ENCODE measurements at regions not wholly inside any gene's neighbourhood (a gene's known extent, or its start where the extent isn't known, plus 50 kb on each side); places are given as distances from the start of the nearest gene placed in this dataset.

DNA sequence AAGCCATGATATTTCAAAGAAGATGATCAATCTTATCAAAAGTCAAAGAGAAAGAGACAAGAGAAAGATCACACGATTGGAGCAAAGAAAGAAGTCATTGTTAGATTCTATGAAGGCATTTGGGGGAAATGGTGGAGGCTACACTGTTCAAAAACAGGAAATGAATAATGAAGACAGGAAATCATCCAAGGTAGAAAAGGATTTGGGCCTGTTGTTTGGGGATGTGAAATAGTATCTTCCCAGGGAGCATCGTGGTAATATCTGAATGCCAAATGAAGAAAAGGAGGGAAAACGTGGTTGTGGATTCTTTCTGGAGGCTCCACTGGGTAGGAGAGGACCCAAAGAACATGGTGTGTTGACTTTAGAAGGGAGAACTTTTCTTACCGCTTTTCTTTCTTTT is 482.4 kb downstream of the NLGN4X start (continued):
- no peak for TF ChIP-seq FOXK1 (CRISPR knock-in tag; IDR thresholded peaks at IDR 0.05; ENCODE audit: borderline replicate concordance)
- no peak for TF ChIP-seq KAT2B (IDR thresholded peaks at IDR 0.05; ENCODE audit: low read depth, low read length)
- no peak for TF ChIP-seq HMG20B (CRISPR knock-in tag; IDR thresholded peaks at IDR 0.05)
- no peak for TF ChIP-seq ILK (tag; IDR thresholded peaks at IDR 0.05; ENCODE audit: borderline replicate concordance, low read depth)
- TF ChIP-seq ZNF133 (CRISPR knock-in tag; IDR thresholded peaks at IDR 0.05) = no peak
- TF ChIP-seq SREBF1 (IDR thresholded peaks at IDR 0.05; ENCODE audit: borderline replicate concordance, low read depth, low read length) = no peak
- no peak for TF ChIP-seq ZSCAN29 (IDR thresholded peaks at IDR 0.05)
- no peak for TF ChIP-seq ZNF354B (CRISPR knock-in tag; IDR thresholded peaks at IDR 0.05)

- CTCF ChIA-PET (ENCODE audit: low intra/inter-chr PET ratio) = no interaction called here
- POLR2A ChIA-PET = no interaction called here
- H3K36me3 ChIP-seq (ENCODE audit: control insufficient read depth, insufficient read depth, low read length) = no peaks in the 10 kb centered on the region
- H2AFZ ChIP-seq (ENCODE audit: low read depth, low read length) = no peak overlapping the region
- WGBS (ENCODE audit: insufficient coverage, low coverage, missing lambda C conversion rate) = 0% methylated on average over 2 of the region's 3 CpGs
- no TSS peak for BruUV-seq (replicated peaks)
- H3K79me2 ChIP-seq (ENCODE audit: control insufficient read depth, insufficient read depth, low read length) = no peaks in the 10 kb centered on the region
- H3K9me1 ChIP-seq (ENCODE audit: control insufficient read depth, insufficient read depth, low read length) = no peaks in the 10 kb centered on the region
- H3K27me3 ChIP-seq (ENCODE audit: control insufficient read depth in 2 of 2, insufficient read depth in 2 of 2, low read length in 2 of 2) = no peaks in the 10 kb centered on the region
- DNase-seq (ENCODE audit: extremely low read depth in 1 of 4, low spot score in 3 of 4) (no peak), ATAC-seq (no peak), FAIRE-seq (no peak)
- H3K9ac ChIP-seq (ENCODE audit: insufficient read depth in 1 of 2, low read depth in 2 of 2, low read length in 2 of 2) = no peak overlapping the region
- TF ChIP-seq MCM3 (IDR thresholded peaks at IDR 0.05) (no peak), SP1 (CRISPR knock-in tag; IDR thresholded peaks at IDR 0.05) (no peak), RAD21 (CRISPR knock-in tag; conservative IDR thresholded peaks at IDR 0.05 in 1 of 2, IDR thresholded peaks at IDR 0.05 in 1 of 2) (no peak), CHD2 (IDR thresholded peaks at IDR 0.05; ENCODE audit: low read depth, low read length) (no peak), GATA2 (CRISPR knock-in tag; IDR thresholded peaks at IDR 0.05) (no peak), ZNF644 (tag; IDR thresholded peaks at IDR 0.05; ENCODE audit: low read depth) (no peak), SNIP1 (IDR thresholded peaks at IDR 0.05; ENCODE audit: low read depth) (no peak), SREBF2 (CRISPR knock-in tag; IDR thresholded peaks at IDR 0.05) (no peak), ZNF134 (CRISPR knock-in tag; conservative IDR thresholded peaks at IDR 0.05) (no peak), HNRNPK (IDR thresholded peaks at IDR 0.05; ENCODE audit: low read depth, low read length, poor library complexity, severe bottlenecking) (no peak), SMAD4 (CRISPR knock-in tag; conservative IDR thresholded peaks at IDR 0.05) (no peak), RFX5 (IDR thresholded peaks at IDR 0.05; ENCODE audit: low read depth, low read length) (no peak), GATAD2B (IDR thresholded peaks at IDR 0.05; ENCODE audit: borderline replicate concordance) (no peak), RBM14 (IDR thresholded peaks at IDR 0.05; ENCODE audit: borderline replicate concordance, insufficient read depth, low read depth, low read length) (no peak), ZNF699 (CRISPR knock-in tag; IDR thresholded peaks at IDR 0.05; ENCODE audit: insufficient replicate concordance) (no peak)
- TF ChIP-seq, protein P1, sequence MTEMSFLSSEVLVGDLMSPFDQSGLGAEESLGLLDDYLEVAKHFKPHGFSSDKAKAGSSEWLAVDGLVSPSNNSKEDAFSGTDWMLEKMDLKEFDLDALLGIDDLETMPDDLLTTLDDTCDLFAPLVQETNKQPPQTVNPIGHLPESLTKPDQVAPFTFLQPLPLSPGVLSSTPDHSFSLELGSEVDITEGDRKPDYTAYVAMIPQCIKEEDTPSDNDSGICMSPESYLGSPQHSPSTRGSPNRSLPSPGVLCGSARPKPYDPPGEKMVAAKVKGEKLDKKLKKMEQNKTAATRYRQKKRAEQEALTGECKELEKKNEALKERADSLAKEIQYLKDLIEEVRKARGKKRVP (CRISPR knock-in tag; IDR thresholded peaks at IDR 0.05) = no peak
- H3K9me3 ChIP-seq (replicated peaks; ENCODE audit: control insufficient read depth, insufficient read depth, low read depth, low read length) = no peaks in the 10 kb centered on the region
- no peak overlapping the region for H3K4me3 ChIP-seq
- no peaks in the 10 kb centered on the region for H4K20me1 ChIP-seq (replicated peaks; ENCODE audit: control insufficient read depth, insufficient read depth, low read length)
- H3K4me1 ChIP-seq (replicated peaks in 1 of 2; ENCODE audit: control insufficient read depth in 2 of 2, insufficient read depth in 2 of 2, low read length in 2 of 2) = no peaks in the 10 kb centered on the region
- in situ Hi-C loops (cut with MboI) = no loop called here
- H3K27ac ChIP-seq (ENCODE audit: extremely low read depth, low read depth, low read length) = no peak overlapping the region
- no peak overlapping the region for H3K4me2 ChIP-seq (ENCODE audit: insufficient read depth, low read length)
- intact Hi-C loops (cut with micrococcal nuclease) = no loop called here
Measured at GRCh38 chrX:5733501-5733900, 495.2 kb downstream of the NLGN4X start.
